B cell (primary cell): ENCODE measurements at regions not wholly inside any gene's neighbourhood (a gene's known extent, or its start where the extent isn't known, plus 50 kb on each side); places are given as distances from the start of the nearest gene placed in this dataset.

Source experiments
- ATAC-seq: fragments of 200-7000 bp; cut with Tn5 transposase; one replicate; pipeline ENCODE4 v1.10.0; 2021; ENCODE audit warnings: low read depth, mild to moderate bottlenecking, moderate number of reproducible peaks, moderate library complexity
- CTCF ChIA-PET: fragments of 350-600 bp; sonication (Branson Sonifier 250); formaldehyde crosslinking; loops from one replicate; lab custom pipeline; 2021; ENCODE audit warnings: antibody characterized with exemption, inconsistent platforms; lab: Charles Lee
- POLR2A ChIA-PET: fragments of 350-600 bp; sonication (Branson Sonifier 250); formaldehyde crosslinking; loops from one replicate; lab custom pipeline; 2021; ENCODE audit warnings: antibody characterized with exemption; lab: Charles Lee
- DNase-seq: peaks from one replicate; pipeline ENCODE4 v3.0.0; 2013
- H2AFZ ChIP-seq: 2 replicates; pipeline ENCODE4 v1.6.1; 2012; ENCODE audit warnings: mild to moderate bottlenecking, low read depth, low read length; ENCODE audit not compliant: insufficient read depth, poor library complexity, severe bottlenecking
- H3K27ac ChIP-seq, 2 donors: 1 replicate in 1 of 2; 2 replicates in 1 of 2; pipeline ENCODE4 v1.5.1; 2012 to 2013; ENCODE audit warnings: low read length in 2 of 2, mild to moderate bottlenecking in 2 of 2, moderate library complexity in 1 of 2
- H3K27me3 ChIP-seq, 4 experiments: fragments of 200-600 bp in 1 of 4; sonication (generic) in 1 of 4; replicated peaks in 1 of 4; 1 replicate in 2 of 4; 2 replicates in 2 of 4; pipeline versions ENCODE4 v1.6.1 to v1.7.0; 2013 to 2016; ENCODE audit warnings: low read length in 3 of 4, mild to moderate bottlenecking in 2 of 4, mixed read lengths in 1 of 4, moderate library complexity in 1 of 4; ENCODE audit not compliant: insufficient read depth in 4 of 4, control insufficient read depth in 3 of 4; ENCODE audit errors: control extremely low read depth in 1 of 4
- H3K36me3 ChIP-seq, 2 experiments: replicated peaks in 1 of 2; 1 replicate in 1 of 2; 2 replicates in 1 of 2; pipeline versions ENCODE4 v1.6.1 to v1.7.1; 2013; ENCODE audit warnings: low read length in 1 of 2; ENCODE audit not compliant: insufficient read depth in 2 of 2, control insufficient read depth in 1 of 2; ENCODE audit errors: control extremely low read depth in 1 of 2, extremely low read depth in 1 of 2
- H3K4me1 ChIP-seq, 2 donors: fragments of 200-600 bp in 1 of 2; sonication (generic) in 1 of 2; 1 replicate in 1 of 2; 2 replicates in 1 of 2; pipeline versions ENCODE4 v1.5.1 to v1.6.1; 2013 to 2017; ENCODE audit warnings: low read length in 2 of 2; ENCODE audit not compliant: control insufficient read depth in 2 of 2, insufficient read depth in 2 of 2
- H3K4me2 ChIP-seq: replicated peaks from 2 replicates; pipeline ENCODE3; 2012; ENCODE audit warnings: mild to moderate bottlenecking, low read depth, low read length; ENCODE audit not compliant: poor library complexity, severe bottlenecking
- H3K4me3 ChIP-seq, 5 experiments: fragments of 200-600 bp in 1 of 5; sonication (generic) in 1 of 5; 1 replicate in 3 of 5; 2 replicates in 2 of 5; pipeline versions ENCODE4 v1.5.1 to v1.7.0; 2011 to 2016; ENCODE audit warnings: low read length in 4 of 5, mild to moderate bottlenecking in 4 of 5, low read depth in 2 of 5, control low read depth in 1 of 5, moderate library complexity in 1 of 5; ENCODE audit not compliant: insufficient read depth in 1 of 5; ENCODE audit errors: control extremely low read depth in 1 of 5, extremely low read depth in 1 of 5
- H3K79me2 ChIP-seq: fragments of 200-600 bp; sonication (generic); one replicate; pipeline ENCODE4 v1.6.0; 2016; ENCODE audit warnings: low read length; ENCODE audit not compliant: control insufficient read depth, insufficient read depth
- H3K9ac ChIP-seq: fragments of 200-600 bp; sonication (generic); 2 replicates; pipeline ENCODE4 v1.6.1; 2017; ENCODE audit warnings: mild to moderate bottlenecking, low read length, moderate library complexity
- H3K9me3 ChIP-seq, 3 donors: one replicate each; pipeline versions ENCODE4 v1.6.1 to v1.7.1; 2013; ENCODE audit warnings: low read length in 2 of 3; ENCODE audit not compliant: control insufficient read depth in 2 of 3, insufficient read depth in 1 of 3; ENCODE audit errors: control extremely low read depth in 1 of 3
- H4K20me1 ChIP-seq: 2 replicates; pipeline ENCODE4 v1.6.0; 2012; ENCODE audit warnings: mild to moderate bottlenecking, low read length; ENCODE audit not compliant: insufficient read depth, control insufficient read depth, poor library complexity, severe bottlenecking
- H3K27ac Mint-ChIP-seq: one replicate; pipeline ENCODE4 v1.8.0; 2021; ENCODE audit warnings: mixed read lengths
- H3K27me3 Mint-ChIP-seq: one replicate; pipeline ENCODE4 v1.8.0; 2021; ENCODE audit warnings: mixed read lengths
- H3K4me1 Mint-ChIP-seq: one replicate; pipeline ENCODE4 v1.8.0; 2021; ENCODE audit warnings: mixed read lengths
- H3K4me3 Mint-ChIP-seq: one replicate; pipeline ENCODE4 v1.8.0; 2021; ENCODE audit warnings: mixed read lengths
- H3K9me3 Mint-ChIP-seq: one replicate; pipeline ENCODE4 v1.8.0; 2022; ENCODE audit warnings: mixed read lengths; ENCODE audit not compliant: insufficient read depth
- EZH2 ChIP-seq: IDR thresholded peaks from 2 replicates; pipeline ENCODE4 v1.6.1; 2012; ENCODE audit warnings: borderline replicate concordance, low read depth, mild to moderate bottlenecking, moderate library complexity, low read length; ENCODE audit not compliant: insufficient read depth, poor library complexity, severe bottlenecking
- WGBS: methylation state at CpG from one replicate; pipeline ENCODE4 v1.1.5; 2013; ENCODE audit warnings: missing lambda C conversion rate; ENCODE audit not compliant: insufficient coverage; 5-methylcytosine and 5-hydroxymethylcytosine counted together
- intact Hi-C: fragments of 100-400 bp; cut with micrococcal nuclease; formaldehyde crosslinking; loops from one replicate; pipeline ENCODE4 v1.10.0; 2022
- TF ChIP-seq, protein P1 (sequence below): fragments of 200-600 bp; IDR thresholded peaks from one replicate; pipeline ENCODE4 v1.8.0; 2022; ENCODE audit warnings: antibody characterized with exemption, mild to moderate bottlenecking

DNA sequence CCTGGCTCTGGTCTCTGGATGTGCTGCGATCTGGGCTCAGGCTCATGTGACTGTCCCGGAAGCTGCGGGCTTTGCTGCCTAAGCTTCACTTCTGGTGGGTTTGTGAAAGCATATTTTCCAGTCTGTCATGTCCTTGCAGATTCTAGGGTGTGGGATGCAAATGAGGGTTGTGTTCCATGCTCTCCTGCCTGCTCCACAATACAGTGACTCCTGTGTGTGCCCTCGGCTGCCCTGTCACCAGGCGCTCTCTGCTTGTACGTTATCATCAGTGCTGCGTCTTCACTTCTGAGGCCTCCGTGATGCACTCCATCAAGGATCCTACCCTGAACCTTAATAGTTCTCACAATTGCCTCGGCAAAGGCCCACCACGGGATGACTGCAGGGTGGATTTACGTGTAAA lies 84.2 kb downstream of the TTLL2 start:
- Histone ChIP-seq H2AFZ (no peak overlapping the region), H3K4me3 (no peak overlapping the region), H4K20me1 (no peaks in the 10 kb centered on the region), H3K4me1 (no peaks in the 10 kb centered on the region), H3K27me3 (peaks cover 0 to 3% (median 0%) of the 10 kb centered on the region in 4 experiments), H3K4me2 (no peak overlapping the region), H3K27ac (no peak overlapping the region), H3K9me3 (no peaks in the 10 kb centered on the region), H3K36me3 (no peaks in the 10 kb centered on the region), H3K9ac (no peak overlapping the region), H3K79me2 (no peaks in the 10 kb centered on the region)
- Mint-ChIP-seq H3K27me3 (peaks cover 15% of the 10 kb centered on the region), H3K9me3 (no peaks in the 10 kb centered on the region), H3K4me3 (no peak overlapping the region), H3K4me1 (no peaks in the 10 kb centered on the region), H3K27ac (no peak overlapping the region)
- intact Hi-C loops = no loop called here
- no peak for TF ChIP-seq EZH2
- TF ChIP-seq, protein P1, sequence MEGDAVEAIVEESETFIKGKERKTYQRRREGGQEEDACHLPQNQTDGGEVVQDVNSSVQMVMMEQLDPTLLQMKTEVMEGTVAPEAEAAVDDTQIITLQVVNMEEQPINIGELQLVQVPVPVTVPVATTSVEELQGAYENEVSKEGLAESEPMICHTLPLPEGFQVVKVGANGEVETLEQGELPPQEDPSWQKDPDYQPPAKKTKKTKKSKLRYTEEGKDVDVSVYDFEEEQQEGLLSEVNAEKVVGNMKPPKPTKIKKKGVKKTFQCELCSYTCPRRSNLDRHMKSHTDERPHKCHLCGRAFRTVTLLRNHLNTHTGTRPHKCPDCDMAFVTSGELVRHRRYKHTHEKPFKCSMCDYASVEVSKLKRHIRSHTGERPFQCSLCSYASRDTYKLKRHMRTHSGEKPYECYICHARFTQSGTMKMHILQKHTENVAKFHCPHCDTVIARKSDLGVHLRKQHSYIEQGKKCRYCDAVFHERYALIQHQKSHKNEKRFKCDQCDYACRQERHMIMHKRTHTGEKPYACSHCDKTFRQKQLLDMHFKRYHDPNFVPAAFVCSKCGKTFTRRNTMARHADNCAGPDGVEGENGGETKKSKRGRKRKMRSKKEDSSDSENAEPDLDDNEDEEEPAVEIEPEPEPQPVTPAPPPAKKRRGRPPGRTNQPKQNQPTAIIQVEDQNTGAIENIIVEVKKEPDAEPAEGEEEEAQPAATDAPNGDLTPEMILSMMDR = no peak
- DNase-seq = no peak
- 94% methylated on average over 11 of the region's 11 CpGs for WGBS
- POLR2A ChIA-PET = no interaction called here
- CTCF ChIA-PET = no interaction called here
- no peak for ATAC-seq

DNA sequence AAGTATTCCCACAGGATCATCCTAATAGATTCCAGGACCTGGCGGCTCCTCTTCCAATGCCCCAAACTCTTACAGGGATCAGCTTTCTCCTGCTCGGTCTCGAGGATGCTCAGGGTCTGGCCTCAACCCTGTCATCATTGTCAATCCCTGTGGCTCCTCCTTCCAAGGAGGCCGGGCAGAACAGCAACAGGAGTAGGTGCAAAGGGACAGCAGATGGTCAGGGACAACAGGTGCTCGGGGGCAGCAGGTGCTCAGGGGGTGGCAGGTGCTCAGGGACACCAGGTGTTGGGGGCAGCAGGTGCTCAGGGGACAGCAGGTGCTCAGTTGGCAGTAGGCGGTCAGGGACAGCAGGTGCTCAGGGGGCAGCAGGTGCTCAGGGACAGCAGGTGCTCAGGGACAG lies 84.8 kb downstream of the TTLL2 start:
- intact Hi-C loops = no loop called here
- no peaks in the 10 kb centered on the region for H3K36me3 ChIP-seq

More for the DNA sequence above, 84.8 kb downstream of the TTLL2 start:
- Mint-ChIP-seq H3K27ac (no peak overlapping the region), H3K4me3 (no peak overlapping the region), H3K4me1 (no peaks in the 10 kb centered on the region), H3K9me3 (no peaks in the 10 kb centered on the region), H3K27me3 (peaks cover 15% of the 10 kb centered on the region)
- Histone ChIP-seq H2AFZ (no peak overlapping the region), H3K4me2 (no peak overlapping the region), H3K9me3 (no peaks in the 10 kb centered on the region), H3K9ac (no peak overlapping the region), H4K20me1 (no peaks in the 10 kb centered on the region), H3K4me1 (no peaks in the 10 kb centered on the region), H3K27ac (no peak overlapping the region), H3K4me3 (no peak overlapping the region), H3K27me3 (no peaks in the 10 kb centered on the region), H3K79me2 (no peaks in the 10 kb centered on the region)
- ChIA-PET CTCF (no interaction called here), POLR2A (no interaction called here)
- DNase-seq (no peak), ATAC-seq (no peak)
- TF ChIP-seq, protein P1 = no peak
- TF ChIP-seq EZH2 = no peak
- WGBS = 81% methylated on average over 6 of the region's 6 CpGs
